ENCODE measurements at regions not wholly inside any gene's neighbourhood (a gene's known extent, or its start where the extent isn't known, plus 50 kb on each side); places are given as distances from the start of the nearest gene placed in this dataset.

- no peak for DNase-seq
These were observed 192.1 kb upstream of the MGMT start for GRCh38 chr10:129274748-129275474.

GRCh38 chr10:129275886-129276285 lies 191.2 kb upstream of the MGMT start:
- no peak for DNase-seq

GRCh38 chr10:129277084-129277483 lies 190.0 kb upstream of the MGMT start:
- no peak for DNase-seq

- DNase-seq = no peak
These were observed 189.2 kb upstream of the MGMT start for GRCh38 chr10:129277841-129278240.

GRCh38 chr10:129278686-129279085 lies 188.4 kb upstream of the MGMT start:
- DNase-seq = no peak

GRCh38 chr10:129279446-129280154 lies 187.4 kb upstream of the MGMT start:
- DNase-seq = no peak

GRCh38 chr10:129280155-129280502 lies 186.9 kb upstream of the MGMT start:
- DNase-seq = no peak

GRCh38 chr10:129280908-129281586 lies 186.0 kb upstream of the MGMT start:
- no peak for DNase-seq

GRCh38 chr10:129285459-129285858 lies 181.6 kb upstream of the MGMT start:
- no peak for DNase-seq

- no peak for DNase-seq
These were observed 177.9 kb upstream of the MGMT start for GRCh38 chr10:129288999-129289584.

- no peak for DNase-seq
These were observed 172.9 kb upstream of the MGMT start for GRCh38 chr10:129293991-129294700.

- DNase-seq = no peak
These were observed 172.1 kb upstream of the MGMT start for GRCh38 chr10:129294944-129295343.

- no peak for DNase-seq
These were observed 162.0 kb upstream of the MGMT start for GRCh38 chr10:129305046-129305445.

- no peak for DNase-seq
These were observed 159.9 kb upstream of the MGMT start for GRCh38 chr10:129307141-129307540.

GRCh38 chr10:129308953-129309564 lies 158.0 kb upstream of the MGMT start:
- no peak for DNase-seq

- DNase-seq = no peak
These were observed 157.5 kb upstream of the MGMT start for GRCh38 chr10:129309565-129309964.

GRCh38 chr10:129310881-129311280 lies 156.2 kb upstream of the MGMT start:
- DNase-seq = no peak

GRCh38 chr10:129319934-129320333 lies 147.1 kb upstream of the MGMT start:
- DNase-seq = no peak

GRCh38 chr10:129320340-129320739 lies 146.7 kb upstream of the MGMT start:
- no peak for DNase-seq

- no peak for DNase-seq
These were observed 145.3 kb upstream of the MGMT start for GRCh38 chr10:129321727-129322126.

- DNase-seq = no peak
These were observed 143.9 kb upstream of the MGMT start for GRCh38 chr10:129322933-129323820.

- DNase-seq = no peak
These were observed 143.2 kb upstream of the MGMT start for GRCh38 chr10:129323879-129324278.

Data from CD4-positive, alpha-beta T cell treated with Interleukin-4 for 1 hour (primary cell).